NCI-H1694 treated with DMSO at 0.1 percent for 48 hours (cell line): ENCODE measurements at regions not wholly inside any gene's neighbourhood (a gene's known extent, or its start where the extent isn't known, plus 50 kb on each side); places are given as distances from the start of the nearest gene placed in this dataset.

Source experiments
- DNase-seq: peaks from one replicate; lab custom pipeline; 2025; lab: John Stamatoyannopoulos, UW

DNA sequence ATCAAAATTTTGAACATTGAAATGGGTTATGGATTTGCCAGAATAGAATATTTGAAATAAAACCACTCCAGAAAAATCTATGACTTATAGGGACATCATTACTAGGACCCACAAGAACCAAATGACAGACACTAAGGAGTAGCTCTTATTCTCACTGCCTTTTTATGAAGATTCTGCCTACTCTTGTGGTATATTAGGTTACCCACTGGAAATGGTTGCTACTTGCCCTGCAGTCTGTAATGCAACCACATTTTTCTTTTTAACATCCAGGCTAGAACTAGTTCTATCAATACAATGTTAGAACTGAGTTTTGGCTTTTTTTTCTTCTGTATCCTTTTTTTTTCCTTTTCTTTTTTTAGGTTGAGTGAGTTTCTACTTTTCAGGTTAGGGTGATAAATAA lies 158.9 kb downstream of the PPP1R2C start:
- no peak for DNase-seq

GRCh38 chrX:42616981-42617380 lies 161.0 kb downstream of the PPP1R2C start:
- DNase-seq: no peak

DNA sequence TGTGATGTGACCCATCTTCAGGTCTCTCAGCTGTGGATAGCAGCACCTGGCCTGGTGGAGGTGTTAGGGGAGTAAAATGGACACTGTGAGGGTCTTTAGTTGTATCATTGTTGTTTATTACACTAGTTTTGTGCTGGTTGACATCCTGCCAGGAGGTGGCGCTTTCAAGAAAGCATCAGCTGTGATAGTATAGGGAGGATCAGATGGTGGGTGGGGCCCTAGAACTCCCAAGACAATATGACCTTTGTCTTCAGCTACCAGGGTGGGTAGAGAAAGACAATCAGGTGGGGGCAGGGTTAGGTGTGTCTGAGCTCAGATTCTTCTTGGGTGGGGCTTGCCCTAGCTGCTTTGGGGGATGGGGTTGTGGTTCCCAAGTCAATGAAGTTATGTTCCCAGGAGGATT lies 162.8 kb downstream of the PPP1R2C start:
- no peak for DNase-seq

- DNase-seq: no peak
These were observed 171.4 kb downstream of the PPP1R2C start for GRCh38 chrX:42606591-42606990.

- no peak for DNase-seq
These were observed 173.7 kb downstream of the PPP1R2C start for GRCh38 chrX:42604302-42604701.

DNA sequence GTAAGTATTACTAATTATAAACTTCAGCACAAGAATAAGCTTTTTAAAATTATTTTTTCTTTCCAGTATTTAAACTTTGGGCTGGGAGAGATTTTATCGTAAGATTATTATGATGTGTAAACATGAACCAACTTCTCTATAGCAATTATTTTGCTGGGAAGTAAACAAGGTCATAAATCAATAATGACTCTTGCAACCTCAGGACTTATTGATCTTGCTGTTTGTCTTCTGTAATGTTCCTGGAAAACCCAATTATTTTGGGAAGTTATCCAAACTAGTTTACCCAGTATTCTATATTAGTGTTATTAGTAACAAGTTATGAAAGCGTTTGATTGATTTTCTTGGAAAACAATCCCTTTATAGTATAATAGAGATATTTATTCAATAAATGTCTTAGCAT lies 174.9 kb downstream of the PPP1R2C start:
- no peak for DNase-seq

DNA sequence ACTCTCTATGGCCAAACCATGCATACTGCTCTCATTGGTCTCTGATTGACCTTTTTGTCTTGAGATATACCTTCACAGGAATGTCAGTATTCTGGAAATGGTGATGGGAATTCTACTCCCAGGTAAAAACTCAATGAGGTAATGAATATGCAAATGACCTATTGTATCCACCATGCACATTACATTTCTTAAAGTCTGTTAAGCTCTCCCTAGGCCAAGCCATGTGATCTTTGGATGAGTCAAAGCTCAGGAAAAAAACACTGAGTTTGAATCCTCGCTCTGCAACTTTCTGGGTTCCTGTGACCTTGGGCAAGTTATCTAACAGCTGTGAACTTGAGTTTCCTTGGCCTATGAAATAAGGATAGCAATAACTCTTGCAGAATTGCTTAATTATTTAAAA lies 175.4 kb downstream of the PPP1R2C start:
- no peak for DNase-seq

DNA sequence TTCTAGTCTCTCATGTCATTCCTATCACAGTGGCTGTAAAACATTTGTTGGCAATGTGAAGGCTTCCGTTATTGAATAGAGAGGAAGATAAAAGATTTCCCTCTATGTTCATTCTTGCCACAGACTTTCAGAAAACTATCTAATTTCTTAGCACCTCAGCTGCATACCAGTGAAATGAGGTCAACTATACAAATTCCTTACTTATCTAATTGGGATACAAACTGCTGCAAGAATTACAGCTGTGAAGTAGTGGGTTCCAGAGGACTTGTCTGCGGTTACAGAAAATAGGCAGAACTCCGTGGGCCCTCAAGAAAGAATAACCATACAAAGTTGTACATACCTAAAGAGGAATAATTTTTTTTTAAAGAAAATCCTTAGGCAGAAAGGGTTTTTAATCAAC lies 175.8 kb downstream of the PPP1R2C start:
- no peak for DNase-seq

GRCh38 chrX:42597481-42597880 lies 180.5 kb downstream of the PPP1R2C start:
- no peak for DNase-seq

GRCh38 chrX:42585842-42586621 lies 191.9 kb downstream of the PPP1R2C start:
- no peak for DNase-seq

DNA sequence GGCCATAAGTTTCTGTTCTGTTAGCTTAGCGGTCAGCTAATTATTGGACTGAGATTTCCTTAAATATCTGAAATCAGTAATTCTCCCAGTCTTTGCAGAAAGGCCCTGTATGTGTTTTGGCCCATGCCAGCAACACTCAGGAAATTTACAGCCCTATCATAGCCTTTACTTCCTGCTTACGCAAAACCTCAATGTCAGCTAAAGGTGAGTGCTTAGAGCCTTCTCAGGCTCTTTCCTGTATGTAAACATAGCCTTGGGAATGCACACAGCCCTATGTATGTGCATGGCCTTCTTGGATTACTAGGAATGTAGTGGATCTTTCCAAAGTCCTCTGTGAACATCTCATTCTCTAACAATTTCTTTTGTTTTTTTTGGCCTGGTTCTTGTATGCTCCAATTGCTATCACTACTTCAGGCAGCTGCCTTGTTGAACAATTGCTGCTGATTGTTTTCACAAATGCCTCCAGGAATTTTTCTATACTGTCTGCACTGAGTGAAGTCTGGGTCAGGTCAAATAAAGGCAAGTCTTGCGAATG lies 200.0 kb downstream of the PPP1R2C start:
- DNase-seq: no peak

DNA sequence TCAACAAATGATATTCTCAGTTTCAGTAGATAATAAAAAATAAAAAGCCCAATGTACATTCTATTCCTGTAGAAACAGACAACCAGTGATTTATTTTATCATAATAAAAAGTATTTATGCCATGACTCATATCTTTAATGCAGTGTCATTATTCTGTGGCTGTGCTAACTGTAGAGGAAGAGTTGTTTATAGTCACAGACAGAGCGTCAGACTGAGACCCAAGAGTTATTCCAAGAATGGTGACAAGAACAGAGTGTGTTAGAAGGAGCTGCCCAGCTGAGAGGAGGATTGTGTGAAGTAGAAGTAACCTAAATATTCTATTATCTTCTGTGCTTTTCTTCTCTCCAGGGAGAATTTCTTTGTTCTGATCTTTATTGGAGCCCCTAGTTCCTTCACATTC lies 210.7 kb downstream of the PPP1R2C start:
- no peak for DNase-seq

DNA sequence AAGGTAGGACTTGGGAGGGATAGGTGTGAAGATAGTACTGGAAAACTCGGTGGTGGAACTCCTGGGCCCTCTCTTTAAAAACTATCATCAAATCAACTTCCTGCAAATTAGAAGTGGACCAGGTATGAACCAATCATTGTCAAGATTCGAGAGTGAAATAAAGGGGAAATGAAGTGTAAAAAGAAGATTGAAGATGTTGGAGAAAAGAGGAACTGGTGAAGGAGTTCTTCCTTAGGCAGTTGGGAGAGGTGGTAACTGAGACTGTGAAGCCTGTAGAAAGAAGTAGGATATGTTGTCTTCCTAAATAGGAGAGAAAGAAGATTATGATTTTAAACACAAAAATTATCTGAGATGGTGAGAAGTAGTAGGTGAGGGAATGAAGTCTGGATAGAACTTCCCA lies 212.2 kb downstream of the PPP1R2C start:
- DNase-seq: no peak

DNA sequence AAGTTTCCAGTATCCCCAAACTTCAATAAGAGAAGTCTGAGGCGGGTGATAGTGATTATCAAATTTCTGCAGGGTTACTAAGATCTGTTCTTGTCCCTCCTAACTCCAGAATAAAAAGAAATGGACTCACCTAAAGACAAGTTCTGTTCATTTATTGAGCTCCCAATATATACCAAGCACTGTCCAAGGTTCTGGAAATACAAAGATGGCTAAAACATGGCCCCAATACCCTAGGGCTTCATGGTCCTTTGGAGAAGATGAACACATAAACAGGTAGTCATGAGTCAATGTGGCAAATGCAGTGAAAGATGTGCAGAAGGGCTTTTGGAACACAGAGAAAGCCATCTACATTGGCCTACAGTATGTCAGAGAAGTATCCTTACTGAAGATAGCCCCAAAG lies 231.2 kb downstream of the PPP1R2C start:
- DNase-seq: no peak

DNA sequence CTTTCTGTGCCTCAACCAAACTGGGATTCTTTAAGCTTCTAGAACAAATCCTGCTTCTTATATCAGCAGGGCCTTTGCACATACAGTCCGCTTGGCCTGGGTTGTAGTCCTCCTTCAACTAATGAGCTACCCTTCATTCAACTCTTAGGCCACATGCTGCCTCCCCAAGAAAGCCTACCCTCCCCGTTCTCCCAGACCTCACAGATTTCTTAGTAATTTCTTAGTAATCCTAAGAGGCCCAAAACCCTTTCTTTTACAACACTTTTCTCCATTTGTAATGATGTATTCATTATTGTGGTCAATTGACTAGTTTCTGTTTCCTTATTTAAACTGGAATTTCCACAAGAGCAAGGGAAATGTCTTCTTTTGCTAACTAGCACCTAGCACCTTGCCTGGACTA lies 233.1 kb downstream of the PPP1R2C start:
- DNase-seq: no peak

DNA sequence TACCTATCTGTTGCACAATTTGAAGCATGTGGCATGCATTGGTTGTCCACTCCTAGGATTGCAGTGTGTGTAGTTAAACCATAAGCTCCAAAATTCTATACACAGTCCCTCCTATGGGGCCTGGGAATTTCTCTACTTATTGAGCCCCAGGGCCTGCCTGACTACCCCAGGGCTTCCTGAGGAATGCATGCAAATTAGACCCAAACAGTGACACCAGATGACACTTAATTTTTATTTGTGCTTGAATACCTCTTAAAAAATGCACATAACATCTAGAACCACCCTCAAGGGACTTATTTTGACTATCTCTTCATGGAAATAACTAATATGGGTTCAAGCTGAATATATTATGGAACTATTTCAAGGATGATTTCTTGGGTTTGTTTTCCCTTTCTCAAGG lies 236.4 kb downstream of the PPP1R2C start:
- DNase-seq: no peak

GRCh38 chrX:42540146-42540545 lies 237.8 kb downstream of the PPP1R2C start:
- no peak for DNase-seq

GRCh38 chrX:42538405-42538804 lies 239.6 kb downstream of the PPP1R2C start:
- no peak for DNase-seq

- DNase-seq: no peak
These were observed 241.7 kb downstream of the PPP1R2C start for GRCh38 chrX:42536286-42536685.

- no peak for DNase-seq
These were observed 242.7 kb downstream of the PPP1R2C start for GRCh38 chrX:42535233-42535632.

GRCh38 chrX:42533761-42534160 lies 244.2 kb downstream of the PPP1R2C start:
- DNase-seq: no peak

DNA sequence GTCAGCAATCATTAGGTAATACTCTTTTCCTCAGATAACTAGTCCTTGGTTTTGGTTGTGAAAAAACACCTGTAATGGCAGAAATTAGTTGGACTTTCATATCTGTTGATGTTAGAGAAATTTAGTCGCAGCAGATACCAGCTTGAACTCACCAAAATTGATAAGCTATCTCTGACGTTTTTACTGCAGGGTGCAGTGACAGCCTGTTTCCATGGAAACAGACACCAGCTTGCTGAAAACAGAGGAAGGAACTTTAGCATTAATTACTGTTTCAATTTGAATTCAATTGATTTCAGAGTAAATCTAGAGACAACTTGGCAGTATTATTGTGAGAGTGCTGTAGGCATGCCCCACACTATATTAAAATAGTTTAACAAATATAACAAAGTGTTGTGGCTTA lies 246.5 kb downstream of the PPP1R2C start:
- no peak for DNase-seq

- DNase-seq: no peak
These were observed 247.9 kb downstream of the PPP1R2C start for GRCh38 chrX:42530027-42530426.

- DNase-seq: no peak
These were observed 253.6 kb downstream of the PPP1R2C start for GRCh38 chrX:42524379-42524778.
